ENCODE measurements at regions not wholly inside any gene's neighbourhood (a gene's known extent, or its start where the extent isn't known, plus 50 kb on each side); places are given as distances from the start of the nearest gene placed in this dataset.

GRCh38 chr12:61911113-61911512, 349.1 kb upstream of the USP15 start:
- Histone ChIP-seq H3K9me3 (ENCODE audit: control insufficient read depth, insufficient read depth, low read length) (no peaks in the 10 kb centered on the region; the same call in none of the 2 replicates), H3K4me3 (ENCODE audit: low read depth, low read length) (no peak overlapping the region), H3K27me3 (ENCODE audit: control insufficient read depth, insufficient read depth, low read length) (no peaks in the 10 kb centered on the region), H3K27ac (ENCODE audit: low read depth, low read length) (no peak overlapping the region)
- ChIA-PET CTCF (no interaction called here), POLR2A (no interaction called here)
- TF ChIP-seq CTCF (IDR thresholded peaks at IDR 0.05; ENCODE audit: low read depth, low read length), result no peak
- no peak for DNase-seq (ENCODE audit: low read depth, low spot score)

GRCh38 chr12:61915420-61915819, 344.8 kb upstream of the USP15 start:
- no peak for TF ChIP-seq CTCF (IDR thresholded peaks at IDR 0.05; ENCODE audit: low read depth, low read length)
- Histone ChIP-seq H3K9me3 (ENCODE audit: control insufficient read depth, insufficient read depth, low read length) (no peaks in the 10 kb centered on the region), H3K27ac (ENCODE audit: low read depth, low read length) (no peak overlapping the region), H3K27me3 (ENCODE audit: control insufficient read depth, insufficient read depth, low read length) (no peaks in the 10 kb centered on the region), H3K4me3 (ENCODE audit: low read depth, low read length) (no peak overlapping the region)
- DNase-seq (ENCODE audit: low read depth, low spot score), result no peak
- CTCF ChIA-PET, result no interaction called here
- POLR2A ChIA-PET, result no interaction called here

GRCh38 chr12:61916831-61917230, 343.4 kb upstream of the USP15 start:
- POLR2A ChIA-PET, result no interaction called here
- H3K4me3 ChIP-seq (ENCODE audit: low read depth, low read length), result no peak overlapping the region
- H3K27ac ChIP-seq (ENCODE audit: low read depth, low read length), result no peak overlapping the region
- H3K27me3 ChIP-seq (ENCODE audit: control insufficient read depth, insufficient read depth, low read length), result no peaks in the 10 kb centered on the region
- CTCF ChIA-PET, result no interaction called here
- no peak for TF ChIP-seq CTCF (IDR thresholded peaks at IDR 0.05; ENCODE audit: low read depth, low read length)
- no peak for DNase-seq (ENCODE audit: low read depth, low spot score)
- H3K9me3 ChIP-seq (ENCODE audit: control insufficient read depth, insufficient read depth, low read length), result no peaks in the 10 kb centered on the region

GRCh38 chr12:61919686-61920085, 340.5 kb upstream of the USP15 start:
- H3K27me3 ChIP-seq (ENCODE audit: control insufficient read depth, insufficient read depth, low read length), result no peaks in the 10 kb centered on the region
- peaks cover 9% of the 10 kb centered on the region; the same call in 1 of the 2 replicates for H3K9me3 ChIP-seq (ENCODE audit: control insufficient read depth, insufficient read depth, low read length)
- H3K4me3 ChIP-seq (ENCODE audit: low read depth, low read length), result no peak overlapping the region
- DNase-seq (ENCODE audit: low read depth, low spot score), result no peak
- H3K27ac ChIP-seq (ENCODE audit: low read depth, low read length), result no peak overlapping the region
- POLR2A ChIA-PET, result no interaction called here
- no peak for TF ChIP-seq CTCF (IDR thresholded peaks at IDR 0.05; ENCODE audit: low read depth, low read length)
- CTCF ChIA-PET, result no interaction called here

- Histone ChIP-seq H3K4me3 (ENCODE audit: low read depth, low read length) (no peak overlapping the region), H3K27ac (ENCODE audit: low read depth, low read length) (no peak overlapping the region), H3K27me3 (ENCODE audit: control insufficient read depth, insufficient read depth, low read length) (no peaks in the 10 kb centered on the region), H3K9me3 (ENCODE audit: control insufficient read depth, insufficient read depth, low read length) (peaks cover 9% of the 10 kb centered on the region; the same call in 1 of the 2 replicates)
- ChIA-PET POLR2A (no interaction called here), CTCF (no interaction called here)
- no peak for TF ChIP-seq CTCF (IDR thresholded peaks at IDR 0.05; ENCODE audit: low read depth, low read length)
- no peak for DNase-seq (ENCODE audit: low read depth, low spot score)
These were observed 340.0 kb upstream of the USP15 start for GRCh38 chr12:61920230-61920629.
